Immature natural killer cell (primary cell): ENCODE measurements at regions not wholly inside any gene's neighbourhood (a gene's known extent, or its start where the extent isn't known, plus 50 kb on each side); places are given as distances from the start of the nearest gene placed in this dataset.

Source experiments
- DNase-seq, 3 donors: peaks; one replicate each; pipeline ENCODE4 v3.0.0; 2022; ENCODE audit warnings: mixed read lengths in 1 of 3
- H3K27ac Mint-ChIP-seq, 6 donors: one replicate each; pipeline ENCODE4 v1.8.0; 2020; ENCODE audit warnings: mixed read lengths in 6 of 6, mild to moderate bottlenecking in 5 of 6, inconsistent platforms in 4 of 6, moderate library complexity in 3 of 6
- H3K27me3 Mint-ChIP-seq, 3 donors: one replicate each; pipeline ENCODE4 v1.8.0; 2020 to 2021; ENCODE audit warnings: low read depth in 3 of 3, mild to moderate bottlenecking in 3 of 3, mixed read lengths in 3 of 3, moderate library complexity in 3 of 3, inconsistent platforms in 1 of 3
- H3K36me3 Mint-ChIP-seq, 3 donors: one replicate each; pipeline ENCODE4 v1.8.0; 2020; ENCODE audit warnings: mixed read lengths in 3 of 3, inconsistent platforms in 2 of 3, mild to moderate bottlenecking in 2 of 3
- H3K4me1 Mint-ChIP-seq, 2 donors: one replicate each; pipeline ENCODE4 v1.8.0; 2020; ENCODE audit warnings: inconsistent platforms in 2 of 2, mild to moderate bottlenecking in 2 of 2, mixed read lengths in 2 of 2, moderate library complexity in 1 of 2
- H3K4me3 Mint-ChIP-seq, 5 donors: one replicate each; pipeline ENCODE4 v1.8.0; 2020; ENCODE audit warnings: mild to moderate bottlenecking in 5 of 5, mixed read lengths in 5 of 5, inconsistent platforms in 3 of 5, moderate library complexity in 3 of 5
- H3K9me3 Mint-ChIP-seq, 6 donors: one replicate each; pipeline ENCODE4 v1.8.0; 2020; ENCODE audit warnings: mild to moderate bottlenecking in 6 of 6, mixed read lengths in 6 of 6, inconsistent platforms in 4 of 6, moderate library complexity in 3 of 6

DNA sequence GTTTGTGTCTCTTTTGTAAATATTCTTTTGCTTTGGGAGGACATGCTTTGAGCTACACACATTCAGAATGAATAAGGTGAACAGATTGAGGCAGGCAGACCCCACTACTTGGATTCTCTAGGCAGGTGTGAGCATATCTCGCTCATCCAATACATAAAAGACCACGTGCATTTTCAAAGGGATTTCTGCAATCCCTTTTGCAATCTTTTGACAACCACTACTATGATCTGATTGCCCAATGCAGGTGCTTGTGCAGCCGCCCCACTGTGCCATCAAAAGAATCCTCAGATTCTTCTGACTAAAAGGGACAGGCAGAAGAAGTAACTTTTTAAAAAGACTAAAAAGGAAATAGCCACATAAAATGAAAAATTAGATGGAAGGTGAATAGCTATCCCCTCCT is 341.4 kb downstream of the BMP4 start:
- Mint-ChIP-seq H3K27me3 (no peaks in the 10 kb centered on the region), H3K36me3 (peaks cover 0 to 3% (median 0%) of the 10 kb centered on the region in 3 donors), H3K4me3 (no peak overlapping the region), H3K4me1 (no peaks in the 10 kb centered on the region), H3K27ac (no peak overlapping the region), H3K9me3 (peaks cover under 1 to 31% (median 10%) of the 10 kb centered on the region in 6 donors)
- DNase-seq: no peak

GRCh38 chr14:53613404-53614253 is 343.0 kb downstream of the BMP4 start:
- peaks cover 0 to 3% (median 0%) of the 10 kb centered on the region in 3 donors for H3K36me3 Mint-ChIP-seq
- H3K27ac Mint-ChIP-seq: no peak overlapping the region

DNA sequence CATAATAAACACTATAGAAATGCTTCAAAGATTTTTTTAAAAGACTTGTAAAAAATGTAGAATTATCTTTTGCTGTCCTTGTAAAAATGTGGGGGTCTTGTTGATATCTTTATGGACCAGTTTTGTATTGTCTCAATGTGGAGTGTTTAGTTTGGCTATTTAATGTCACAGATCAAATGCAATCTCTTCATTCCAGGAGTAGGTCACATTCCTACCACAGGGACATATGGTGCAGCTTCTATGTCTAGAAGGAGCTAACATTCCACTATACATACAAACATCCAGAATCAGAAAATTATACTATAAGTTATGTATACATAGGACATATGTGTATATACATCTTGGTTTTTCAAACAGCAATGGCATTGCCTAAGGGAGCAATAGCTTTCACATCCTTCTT is 345.7 kb downstream of the BMP4 start:
- Mint-ChIP-seq H3K4me1 (no peaks in the 10 kb centered on the region), H3K36me3 (peaks cover 0 to 3% (median 0%) of the 10 kb centered on the region in 3 donors), H3K27ac (no peak overlapping the region), H3K27me3 (peaks cover 0 to 3% (median 0%) of the 10 kb centered on the region in 3 donors), H3K9me3 (peaks cover 0 to 21% (median 6%) of the 10 kb centered on the region in 6 donors), H3K4me3 (no peak overlapping the region)
- DNase-seq: no peak

More at GRCh38 chr14:53613404-53614253, 343.0 kb downstream of the BMP4 start:
- H3K27me3 Mint-ChIP-seq: peaks cover 0 to 3% (median 0%) of the 10 kb centered on the region in 3 donors
- no peak overlapping the region for H3K4me3 Mint-ChIP-seq
- no peak for DNase-seq
- no peaks in the 10 kb centered on the region for H3K4me1 Mint-ChIP-seq
- peaks cover 0 to 32% (median 10%) of the 10 kb centered on the region in 6 donors for H3K9me3 Mint-ChIP-seq

DNA sequence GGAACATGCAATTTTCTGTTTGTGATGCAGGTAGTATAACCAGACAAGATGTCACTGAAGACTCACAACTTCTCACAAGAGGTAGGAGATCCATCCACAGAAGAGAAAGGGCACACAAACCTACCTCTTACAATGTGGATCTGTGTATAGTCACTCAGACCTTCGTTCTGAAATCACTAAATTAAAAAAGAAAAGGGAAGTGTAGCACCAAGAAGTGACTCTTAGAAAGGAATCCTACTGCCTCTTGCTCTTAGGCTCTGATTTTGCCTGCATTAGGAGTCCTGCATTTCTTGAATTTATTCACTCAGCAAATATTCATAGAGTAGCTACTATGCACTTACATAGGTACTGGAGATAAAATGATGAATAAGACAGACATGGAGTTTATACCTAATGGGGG is 347.6 kb downstream of the BMP4 start:
- no peaks in the 10 kb centered on the region for H3K4me1 Mint-ChIP-seq
- peaks cover 0 to 3% (median 0%) of the 10 kb centered on the region in 3 donors for H3K36me3 Mint-ChIP-seq

GRCh38 chr14:53608369-53608768 is 348.3 kb downstream of the BMP4 start:
- Mint-ChIP-seq H3K27me3 (peaks cover 0 to 3% (median 0%) of the 10 kb centered on the region in 3 donors), H3K36me3 (no peaks in the 10 kb centered on the region), H3K4me3 (no peak overlapping the region), H3K27ac (no peak overlapping the region), H3K4me1 (no peaks in the 10 kb centered on the region), H3K9me3 (peaks cover 0 to 19% (median 5%) of the 10 kb centered on the region in 6 donors)
- DNase-seq: no peak

More for the DNA sequence above, 347.6 kb downstream of the BMP4 start:
- Mint-ChIP-seq H3K9me3 (peaks cover 0 to 19% (median 6%) of the 10 kb centered on the region in 6 donors), H3K27me3 (peaks cover 0 to 3% (median 0%) of the 10 kb centered on the region in 3 donors), H3K4me3 (no peak overlapping the region), H3K27ac (no peak overlapping the region)
- no peak for DNase-seq

DNA sequence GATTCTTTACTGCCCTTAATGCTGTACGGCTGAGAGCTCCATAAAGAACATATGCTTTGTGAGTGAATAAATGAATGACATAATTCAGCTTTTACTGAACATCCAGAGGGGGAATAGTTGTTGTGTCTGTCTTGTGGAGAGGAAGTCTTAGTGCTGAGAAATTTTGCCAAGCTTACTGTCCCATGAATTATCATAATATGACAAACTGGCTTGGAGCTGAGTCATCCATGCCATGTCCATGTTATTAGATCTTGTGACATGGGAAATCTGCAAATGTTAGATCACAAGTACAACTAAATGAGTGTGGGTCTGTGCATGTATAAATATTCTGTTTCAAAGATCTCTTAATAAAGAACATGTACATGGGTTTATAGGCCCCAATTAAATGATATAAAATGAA is 350.4 kb downstream of the BMP4 start:
- Mint-ChIP-seq H3K4me1 (no peaks in the 10 kb centered on the region), H3K27ac (no peak overlapping the region)

DNA sequence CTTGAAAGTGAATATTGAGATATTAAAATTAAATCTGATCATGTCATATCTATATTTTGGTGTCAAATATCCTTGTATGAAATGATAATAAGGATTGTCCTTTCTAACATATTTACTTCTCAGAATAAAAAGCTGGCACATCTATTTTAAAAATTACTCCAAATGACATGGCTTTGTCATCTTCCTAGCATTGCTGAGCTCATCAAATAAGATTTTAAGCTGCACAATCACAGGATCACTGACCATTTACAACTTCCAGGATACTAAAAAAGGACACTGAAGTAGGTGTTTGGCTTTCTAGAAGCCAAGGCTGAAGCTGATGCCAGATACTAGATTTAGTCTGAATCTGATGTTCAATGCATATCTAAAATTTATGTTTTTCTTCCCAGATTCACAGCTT is 351.1 kb downstream of the BMP4 start:
- Mint-ChIP-seq H3K4me1 (no peaks in the 10 kb centered on the region), H3K27ac (no peak overlapping the region), H3K36me3 (no peaks in the 10 kb centered on the region), H3K4me3 (no peak overlapping the region), H3K27me3 (peaks cover 0 to 3% (median 0%) of the 10 kb centered on the region in 3 donors), H3K9me3 (peaks cover 0 to 10% (median 3%) of the 10 kb centered on the region in 6 donors)
- no peak for DNase-seq

More for the DNA sequence above, 350.4 kb downstream of the BMP4 start:
- H3K4me3 Mint-ChIP-seq: no peak overlapping the region
- no peak for DNase-seq
- H3K27me3 Mint-ChIP-seq: peaks cover 0 to 3% (median 0%) of the 10 kb centered on the region in 3 donors
- H3K36me3 Mint-ChIP-seq: no peaks in the 10 kb centered on the region
- peaks cover 0 to 14% (median 4%) of the 10 kb centered on the region in 6 donors for H3K9me3 Mint-ChIP-seq

DNA sequence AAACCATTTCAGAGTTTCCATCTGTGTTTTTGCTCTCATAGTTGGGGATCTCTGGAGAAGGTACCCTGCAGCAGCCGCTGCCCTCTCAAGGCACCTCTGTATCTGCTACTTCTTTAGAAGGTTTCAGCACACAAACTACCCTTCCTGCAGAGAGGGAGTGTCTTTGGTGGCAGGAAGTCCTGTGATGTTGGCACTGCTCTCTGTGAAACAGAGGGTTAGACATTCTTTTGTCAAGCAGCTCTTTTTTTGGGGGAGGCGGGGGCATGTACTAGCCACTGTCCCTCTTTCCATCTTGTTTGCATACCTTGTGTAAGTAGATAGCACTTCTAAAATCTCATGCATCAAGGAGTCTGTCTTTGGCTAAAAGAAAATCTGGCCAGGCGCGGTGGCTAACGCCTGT is 352.6 kb downstream of the BMP4 start:
- no peak overlapping the region for H3K4me3 Mint-ChIP-seq
- H3K27ac Mint-ChIP-seq: no peak overlapping the region
- H3K9me3 Mint-ChIP-seq: peaks cover 0 to 5% (median 3%) of the 10 kb centered on the region in 6 donors
- no peaks in the 10 kb centered on the region for H3K4me1 Mint-ChIP-seq
- no peaks in the 10 kb centered on the region for H3K36me3 Mint-ChIP-seq
- H3K27me3 Mint-ChIP-seq: no peaks in the 10 kb centered on the region
- no peak for DNase-seq

- Mint-ChIP-seq H3K36me3 (no peaks in the 10 kb centered on the region), H3K27ac (no peak overlapping the region), H3K27me3 (no peaks in the 10 kb centered on the region), H3K4me1 (no peaks in the 10 kb centered on the region), H3K9me3 (peaks cover 0 to 5% (median 4%) of the 10 kb centered on the region in 6 donors), H3K4me3 (no peak overlapping the region)
- DNase-seq: no peak
These were observed 355.2 kb downstream of the BMP4 start for GRCh38 chr14:53601409-53601808.

- Mint-ChIP-seq H3K9me3 (peaks cover 3 to 14% (median 9%) of the 10 kb centered on the region in 6 donors), H3K27ac (no peak overlapping the region)
These were observed 357.2 kb downstream of the BMP4 start for GRCh38 chr14:53599221-53599945.

GRCh38 chr14:53596853-53597525 is 359.6 kb downstream of the BMP4 start:
- H3K4me3 Mint-ChIP-seq: no peak overlapping the region
- H3K9me3 Mint-ChIP-seq: peaks cover 2 to 24% (median 12%) of the 10 kb centered on the region in 6 donors
- H3K36me3 Mint-ChIP-seq: no peaks in the 10 kb centered on the region
- no peaks in the 10 kb centered on the region for H3K27me3 Mint-ChIP-seq
- H3K27ac Mint-ChIP-seq: no peak overlapping the region
- no peak for DNase-seq
- no peaks in the 10 kb centered on the region for H3K4me1 Mint-ChIP-seq

More at GRCh38 chr14:53599221-53599945, 357.2 kb downstream of the BMP4 start:
- no peaks in the 10 kb centered on the region for H3K4me1 Mint-ChIP-seq
- no peak for DNase-seq
- no peaks in the 10 kb centered on the region for H3K27me3 Mint-ChIP-seq
- no peaks in the 10 kb centered on the region for H3K36me3 Mint-ChIP-seq
- no peak overlapping the region for H3K4me3 Mint-ChIP-seq

GRCh38 chr14:53591816-53592215 is 364.8 kb downstream of the BMP4 start:
- Mint-ChIP-seq H3K27ac (no peak overlapping the region), H3K36me3 (no peaks in the 10 kb centered on the region)
- DNase-seq: no peak

DNA sequence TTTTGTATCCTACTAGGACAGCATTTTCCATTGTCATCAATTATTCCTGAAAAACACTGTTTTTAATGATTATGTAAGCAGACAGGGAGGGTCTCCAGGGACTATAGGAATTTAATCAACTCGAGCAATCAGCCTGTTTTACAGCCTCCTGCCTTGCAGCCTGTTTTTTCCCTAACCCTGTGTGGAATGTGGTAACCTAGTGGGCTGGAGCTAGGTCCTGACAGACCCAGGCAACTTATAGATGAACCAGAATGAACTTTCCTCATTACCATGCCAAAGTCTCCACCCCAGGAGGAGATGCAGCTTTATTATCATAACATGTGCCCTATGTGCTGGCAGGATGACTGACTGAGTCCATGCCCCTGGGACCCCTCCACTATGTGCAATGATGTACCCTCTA is 375.1 kb downstream of the BMP4 start:
- H3K27me3 Mint-ChIP-seq: peaks cover 0 to 2% (median 0%) of the 10 kb centered on the region in 3 donors
- H3K27ac Mint-ChIP-seq: no peak overlapping the region
- DNase-seq: no peak
- no peak overlapping the region for H3K4me3 Mint-ChIP-seq
- H3K36me3 Mint-ChIP-seq: no peaks in the 10 kb centered on the region
- peaks cover under 1 to 12% (median 6%) of the 10 kb centered on the region in 6 donors for H3K9me3 Mint-ChIP-seq
- no peaks in the 10 kb centered on the region for H3K4me1 Mint-ChIP-seq

More at GRCh38 chr14:53591816-53592215, 364.8 kb downstream of the BMP4 start:
- Mint-ChIP-seq H3K4me3 (no peak overlapping the region), H3K4me1 (no peaks in the 10 kb centered on the region), H3K9me3 (peaks cover 0 to 31% (median 15%) of the 10 kb centered on the region in 6 donors), H3K27me3 (peaks cover 0 to 6% (median 2%) of the 10 kb centered on the region in 3 donors)
